ENCODE measurements at regions not wholly inside any gene's neighbourhood (a gene's known extent, or its start where the extent isn't known, plus 50 kb on each side); places are given as distances from the start of the nearest gene placed in this dataset.

DNA sequence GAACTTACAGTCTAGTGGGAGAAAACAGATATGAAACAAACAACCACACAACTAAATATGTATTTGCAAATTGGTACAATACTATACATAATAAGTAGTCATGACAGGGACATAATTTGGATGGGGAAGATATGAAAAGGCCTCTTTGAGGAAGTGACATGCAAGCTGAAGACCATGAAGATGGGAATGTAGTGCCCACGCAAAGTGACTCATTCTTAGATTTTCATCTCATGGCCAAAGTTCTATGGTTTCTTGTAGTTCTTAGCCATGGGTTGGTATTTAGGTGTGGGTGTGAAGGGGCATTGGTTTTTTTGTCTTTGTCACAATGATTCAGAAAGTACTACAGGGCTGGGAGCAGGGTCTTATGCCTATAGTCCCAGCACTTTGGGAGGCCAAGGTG is 105.4 kb upstream of the FAM78B start (continued):
- TF ChIP-seq, protein P1, sequence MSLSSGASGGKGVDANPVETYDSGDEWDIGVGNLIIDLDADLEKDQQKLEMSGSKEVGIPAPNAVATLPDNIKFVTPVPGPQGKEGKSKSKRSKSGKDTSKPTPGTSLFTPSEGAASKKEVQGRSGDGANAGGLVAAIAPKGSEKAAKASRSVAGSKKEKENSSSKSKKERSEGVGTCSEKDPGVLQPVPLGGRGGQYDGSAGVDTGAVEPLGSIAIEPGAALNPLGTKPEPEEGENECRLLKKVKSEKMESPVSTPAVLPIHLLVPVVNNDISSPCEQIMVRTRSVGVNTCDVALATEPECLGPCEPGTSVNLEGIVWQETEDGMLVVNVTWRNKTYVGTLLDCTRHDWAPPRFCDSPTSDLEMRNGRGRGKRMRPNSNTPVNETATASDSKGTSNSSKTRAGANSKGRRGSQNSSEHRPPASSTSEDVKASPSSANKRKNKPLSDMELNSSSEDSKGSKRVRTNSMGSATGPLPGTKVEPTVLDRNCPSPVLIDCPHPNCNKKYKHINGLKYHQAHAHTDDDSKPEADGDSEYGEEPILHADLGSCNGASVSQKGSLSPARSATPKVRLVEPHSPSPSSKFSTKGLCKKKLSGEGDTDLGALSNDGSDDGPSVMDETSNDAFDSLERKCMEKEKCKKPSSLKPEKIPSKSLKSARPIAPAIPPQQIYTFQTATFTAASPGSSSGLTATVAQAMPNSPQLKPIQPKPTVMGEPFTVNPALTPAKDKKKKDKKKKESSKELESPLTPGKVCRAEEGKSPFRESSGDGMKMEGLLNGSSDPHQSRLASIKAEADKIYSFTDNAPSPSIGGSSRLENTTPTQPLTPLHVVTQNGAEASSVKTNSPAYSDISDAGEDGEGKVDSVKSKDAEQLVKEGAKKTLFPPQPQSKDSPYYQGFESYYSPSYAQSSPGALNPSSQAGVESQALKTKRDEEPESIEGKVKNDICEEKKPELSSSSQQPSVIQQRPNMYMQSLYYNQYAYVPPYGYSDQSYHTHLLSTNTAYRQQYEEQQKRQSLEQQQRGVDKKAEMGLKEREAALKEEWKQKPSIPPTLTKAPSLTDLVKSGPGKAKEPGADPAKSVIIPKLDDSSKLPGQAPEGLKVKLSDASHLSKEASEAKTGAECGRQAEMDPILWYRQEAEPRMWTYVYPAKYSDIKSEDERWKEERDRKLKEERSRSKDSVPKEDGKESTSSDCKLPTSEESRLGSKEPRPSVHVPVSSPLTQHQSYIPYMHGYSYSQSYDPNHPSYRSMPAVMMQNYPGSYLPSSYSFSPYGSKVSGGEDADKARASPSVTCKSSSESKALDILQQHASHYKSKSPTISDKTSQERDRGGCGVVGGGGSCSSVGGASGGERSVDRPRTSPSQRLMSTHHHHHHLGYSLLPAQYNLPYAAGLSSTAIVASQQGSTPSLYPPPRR (CRISPR knock-in tag; IDR thresholded peaks at IDR 0.05; ENCODE audit: borderline replicate concordance): no peak
- TF ChIP-seq CEBPG (CRISPR knock-in tag; IDR thresholded peaks at IDR 0.05) (no peak), U2AF2 (IDR thresholded peaks at IDR 0.05; ENCODE audit: low read depth, low read length) (no peak), ZFYVE20 (CRISPR knock-in tag; IDR thresholded peaks at IDR 0.05; ENCODE audit: borderline replicate concordance, low read depth) (no peak), RFX5 (IDR thresholded peaks at IDR 0.05; ENCODE audit: low read depth, low read length) (no peak), ZNF367 (CRISPR knock-in tag; IDR thresholded peaks at IDR 0.05; ENCODE audit: borderline replicate concordance) (no peak), ZNF773 (CRISPR knock-in tag; IDR thresholded peaks at IDR 0.05; ENCODE audit: borderline replicate concordance) (no peak)
- TF ChIP-seq, protein P2, sequence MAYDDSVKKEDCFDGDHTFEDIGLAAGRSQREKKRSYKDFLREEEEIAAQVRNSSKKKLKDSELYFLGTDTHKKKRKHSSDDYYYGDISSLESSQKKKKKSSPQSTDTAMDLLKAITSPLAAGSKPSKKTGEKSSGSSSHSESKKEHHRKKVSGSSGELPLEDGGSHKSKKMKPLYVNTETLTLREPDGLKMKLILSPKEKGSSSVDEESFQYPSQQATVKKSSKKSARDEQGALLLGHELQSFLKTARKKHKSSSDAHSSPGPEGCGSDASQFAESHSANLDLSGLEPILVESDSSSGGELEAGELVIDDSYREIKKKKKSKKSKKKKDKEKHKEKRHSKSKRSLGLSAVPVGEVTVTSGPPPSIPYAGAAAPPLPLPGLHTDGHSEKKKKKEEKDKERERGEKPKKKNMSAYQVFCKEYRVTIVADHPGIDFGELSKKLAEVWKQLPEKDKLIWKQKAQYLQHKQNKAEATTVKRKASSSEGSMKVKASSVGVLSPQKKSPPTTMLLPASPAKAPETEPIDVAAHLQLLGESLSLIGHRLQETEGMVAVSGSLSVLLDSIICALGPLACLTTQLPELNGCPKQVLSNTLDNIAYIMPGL (CRISPR knock-in tag; IDR thresholded peaks at IDR 0.05; ENCODE audit: borderline replicate concordance in 1 of 2, low read depth in 1 of 2): no peak
- TF ChIP-seq, protein P3, sequence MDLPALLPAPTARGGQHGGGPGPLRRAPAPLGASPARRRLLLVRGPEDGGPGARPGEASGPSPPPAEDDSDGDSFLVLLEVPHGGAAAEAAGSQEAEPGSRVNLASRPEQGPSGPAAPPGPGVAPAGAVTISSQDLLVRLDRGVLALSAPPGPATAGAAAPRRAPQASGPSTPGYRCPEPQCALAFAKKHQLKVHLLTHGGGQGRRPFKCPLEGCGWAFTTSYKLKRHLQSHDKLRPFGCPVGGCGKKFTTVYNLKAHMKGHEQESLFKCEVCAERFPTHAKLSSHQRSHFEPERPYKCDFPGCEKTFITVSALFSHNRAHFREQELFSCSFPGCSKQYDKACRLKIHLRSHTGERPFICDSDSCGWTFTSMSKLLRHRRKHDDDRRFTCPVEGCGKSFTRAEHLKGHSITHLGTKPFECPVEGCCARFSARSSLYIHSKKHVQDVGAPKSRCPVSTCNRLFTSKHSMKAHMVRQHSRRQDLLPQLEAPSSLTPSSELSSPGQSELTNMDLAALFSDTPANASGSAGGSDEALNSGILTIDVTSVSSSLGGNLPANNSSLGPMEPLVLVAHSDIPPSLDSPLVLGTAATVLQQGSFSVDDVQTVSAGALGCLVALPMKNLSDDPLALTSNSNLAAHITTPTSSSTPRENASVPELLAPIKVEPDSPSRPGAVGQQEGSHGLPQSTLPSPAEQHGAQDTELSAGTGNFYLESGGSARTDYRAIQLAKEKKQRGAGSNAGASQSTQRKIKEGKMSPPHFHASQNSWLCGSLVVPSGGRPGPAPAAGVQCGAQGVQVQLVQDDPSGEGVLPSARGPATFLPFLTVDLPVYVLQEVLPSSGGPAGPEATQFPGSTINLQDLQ (CRISPR knock-in tag; IDR thresholded peaks at IDR 0.05): no peak

Data from HepG2 (cell line).